Stomach (tissue), 4 donors: ENCODE measurements at regions not wholly inside any gene's neighbourhood (a gene's known extent, or its start where the extent isn't known, plus 50 kb on each side); places are given as distances from the start of the nearest gene placed in this dataset.

ENCODE experiments used
- CTCF ChIP-seq, 7 experiments: fragments of 450-650 bp in 4 of 7; fragments of 200-600 bp in 3 of 7; sonication (generic) in 3 of 7; IDR thresholded peaks; one replicate each; pipeline ENCODE4 v1.5.1; 2016 to 2019; ENCODE audit warnings: antibody characterized with exemption in 7 of 7, control low read depth in 2 of 7, mild to moderate bottlenecking in 1 of 7
- POLR2A ChIP-seq, 4 donors: fragments of 450-650 bp; IDR thresholded peaks; one replicate each; pipeline ENCODE4 v1.6.1; 2016; ENCODE audit warnings: antibody characterized with exemption in 4 of 4, control low read depth in 2 of 4, mild to moderate bottlenecking in 1 of 4, moderate library complexity in 1 of 4

GRCh38 chr11:96481204-96481603 lies 91.4 kb downstream of the JRKL start:
- TF ChIP-seq CTCF (IDR thresholded peaks at IDR 0.05) (no peak), POLR2A (IDR thresholded peaks at IDR 0.05) (no peak)
